Astrocyte (in vitro differentiated cells and primary cell): ENCODE measurements at regions not wholly inside any gene's neighbourhood (a gene's known extent, or its start where the extent isn't known, plus 50 kb on each side); places are given as distances from the start of the nearest gene placed in this dataset.

Experiments
- CTCF ChIP-seq: IDR thresholded peaks from 2 replicates; pipeline ENCODE4 v1.5.1; 2011; ENCODE audit warnings: low read depth, mild to moderate bottlenecking, inconsistent platforms, low read length, moderate library complexity; ENCODE audit not compliant: insufficient read depth
- EZH2 ChIP-seq: IDR thresholded peaks from 2 replicates; pipeline ENCODE4 v1.6.1; 2012; ENCODE audit warnings: mild to moderate bottlenecking, low read length, inconsistent platforms; ENCODE audit not compliant: insufficient read depth

DNA sequence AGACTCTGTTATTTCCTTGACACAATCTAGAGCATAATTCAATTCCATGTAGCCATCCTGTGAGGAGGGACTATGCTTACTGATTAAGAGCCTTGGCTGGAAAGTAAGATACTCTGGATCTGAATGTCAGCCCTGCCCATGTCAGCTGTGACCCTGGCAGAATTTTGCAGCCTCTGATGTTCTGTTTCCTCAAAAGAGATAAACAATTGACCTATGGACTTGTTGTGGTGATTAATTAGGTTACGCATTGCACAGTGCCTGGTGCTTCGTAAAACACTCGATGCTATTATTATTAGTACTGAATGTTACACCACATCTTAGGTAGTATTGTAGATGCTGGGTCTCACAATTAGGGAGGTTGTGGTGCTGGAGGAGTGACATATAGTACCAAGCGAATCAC, 161.3 kb upstream of the MEIS2 start:
- TF ChIP-seq CTCF (no peak), EZH2 (no peak)
